Caco-2 (cell line): ENCODE measurements at regions not wholly inside any gene's neighbourhood (a gene's known extent, or its start where the extent isn't known, plus 50 kb on each side); places are given as distances from the start of the nearest gene placed in this dataset.

ENCODE experiments used
- BruUV-seq: library from RNA; stranded (reverse); fragments of 400-500 nt; replicated peaks from 2 replicates; lab custom pipeline; 2021; lab: Mats Ljungman, UMichigan
- CTCF ChIA-PET: fragments of 300-600 bp; sonication (Branson Sonifier 250); formaldehyde crosslinking; loops from one replicate; lab custom pipeline; 2022; ENCODE audit warnings: antibody characterized with exemption; lab: Charles Lee
- POLR2A ChIA-PET: fragments of 300-600 bp; sonication (Branson Sonifier 250); formaldehyde crosslinking; loops from one replicate; lab custom pipeline; 2022; ENCODE audit warnings: antibody characterized with exemption; lab: Charles Lee
- DNase-seq, 2 experiments: peaks; one replicate each; pipeline versions ENCODE4 v3.0.0 to v3.0.0-alpha.2; 2020 to 2022
- H3K27me3 ChIP-seq: replicated peaks from 2 replicates; pipeline ENCODE4 v1.6.0; 2011; ENCODE audit warnings: low read length; ENCODE audit not compliant: control insufficient read depth, insufficient read depth
- H3K36me3 ChIP-seq: 2 replicates; pipeline ENCODE4 v1.5.1; 2011; ENCODE audit warnings: low read length; ENCODE audit not compliant: control insufficient read depth, insufficient read depth
- H3K4me1 ChIP-seq: fragments of 250-450 bp; sonication (Bioruptor Pico); 2 replicates; pipeline ENCODE4 v1.5.1; 2020; ENCODE audit warnings: mild to moderate bottlenecking
- H3K4me3 ChIP-seq: 2 replicates; pipeline ENCODE4 v1.5.1; 2011; ENCODE audit warnings: low read depth, mild to moderate bottlenecking, control low read depth, low read length
- H3K9me3 ChIP-seq: fragments of 250-450 bp; sonication (Bioruptor Pico); 2 replicates; pipeline ENCODE4 v1.5.1; 2020; ENCODE audit warnings: mild to moderate bottlenecking, moderate library complexity
- H3K27ac Mint-ChIP-seq: one replicate; pipeline ENCODE4 v1.8.0; 2022; ENCODE audit warnings: mixed read lengths; ENCODE audit not compliant: unreplicated experiment
- H3K27me3 Mint-ChIP-seq: one replicate; pipeline ENCODE4 v1.8.0; 2022; ENCODE audit warnings: mixed read lengths; ENCODE audit not compliant: insufficient read depth, unreplicated experiment
- H3K36me3 Mint-ChIP-seq: one replicate; pipeline ENCODE4 v1.8.0; 2022; ENCODE audit warnings: mild to moderate bottlenecking, mixed read lengths; ENCODE audit not compliant: insufficient read depth, unreplicated experiment
- H3K4me1 Mint-ChIP-seq: one replicate; pipeline ENCODE4 v1.8.0; 2022; ENCODE audit warnings: low read depth, mixed read lengths; ENCODE audit not compliant: unreplicated experiment
- H3K4me3 Mint-ChIP-seq: one replicate; pipeline ENCODE4 v1.8.0; 2022; ENCODE audit warnings: mild to moderate bottlenecking, moderate library complexity, mixed read lengths; ENCODE audit not compliant: unreplicated experiment
- H3K9me3 Mint-ChIP-seq: one replicate; pipeline ENCODE4 v1.8.0; 2022; ENCODE audit warnings: mixed read lengths; ENCODE audit not compliant: unreplicated experiment
- CTCF ChIP-seq, 2 experiments: fragments of 200-600 bp in 1 of 2; IDR thresholded peaks; 1 replicate in 1 of 2; 2 replicates in 1 of 2; pipeline versions ENCODE4 v1.5.1 to v1.8.0; 2011 to 2022; ENCODE audit warnings: antibody characterized with exemption in 1 of 2, control low read depth in 1 of 2, inconsistent platforms in 1 of 2, low read depth in 1 of 2, low read length in 1 of 2, mild to moderate bottlenecking in 1 of 2, moderate library complexity in 1 of 2; ENCODE audit not compliant: insufficient read depth in 1 of 2, severe bottlenecking in 1 of 2, unreplicated experiment in 1 of 2
- intact Hi-C: fragments of 100-400 bp; cut with micrococcal nuclease; formaldehyde crosslinking; loops from one replicate; pipeline ENCODE4 v1.10.0; 2022; ENCODE audit not compliant: unreplicated experiment

- Mint-ChIP-seq H3K36me3 (no peaks in the 10 kb centered on the region), H3K27ac (no peak overlapping the region), H3K27me3 (peaks cover 2% of the 10 kb centered on the region), H3K9me3 (peaks cover 23% of the 10 kb centered on the region), H3K4me3 (no peak overlapping the region), H3K4me1 (no peaks in the 10 kb centered on the region)
- TF ChIP-seq CTCF (IDR thresholded peaks at IDR 0.05; ENCODE audit: insufficient read depth in 1 of 2, low read depth in 1 of 2, low read length in 1 of 2, severe bottlenecking in 1 of 2, unreplicated experiment in 1 of 2), result no peak
- intact Hi-C loops, result no loop called here
- BruUV-seq, result no TSS peak
- Histone ChIP-seq H3K4me1 (0 out of 2 replicates have a peak, but pooled peaks cover 5% of the 10 kb centered on the region), H3K27me3 (no peaks in the 10 kb centered on the region), H3K36me3 (no peaks in the 10 kb centered on the region), H3K4me3 (no peak overlapping the region), H3K9me3 (no peaks in the 10 kb centered on the region)
- DNase-seq, result no peak
- ChIA-PET CTCF (no interaction called here), POLR2A (no interaction called here)
Measured at GRCh38 chr13:100875392-100876043, 200.9 kb upstream of the TMTC4 start.

- peaks cover 20% of the 10 kb centered on the region for H3K9me3 Mint-ChIP-seq
- POLR2A ChIA-PET, result no interaction called here
- no TSS peak for BruUV-seq
- no peaks in the 10 kb centered on the region for H3K36me3 Mint-ChIP-seq
- CTCF ChIA-PET, result no interaction called here
- peaks cover 4% of the 10 kb centered on the region for H3K27me3 Mint-ChIP-seq
- Histone ChIP-seq H3K9me3 (no peaks in the 10 kb centered on the region), H3K4me1 (0 out of 2 replicates have a peak, but pooled peaks cover 5% of the 10 kb centered on the region), H3K4me3 (no peak overlapping the region), H3K36me3 (no peaks in the 10 kb centered on the region), H3K27me3 (no peaks in the 10 kb centered on the region)
- no peak overlapping the region for H3K4me3 Mint-ChIP-seq
- H3K27ac Mint-ChIP-seq, result no peak overlapping the region
- intact Hi-C loops, result no loop called here
- H3K4me1 Mint-ChIP-seq, result no peaks in the 10 kb centered on the region
- no peak for TF ChIP-seq CTCF (IDR thresholded peaks at IDR 0.05; ENCODE audit: insufficient read depth in 1 of 2, low read depth in 1 of 2, low read length in 1 of 2, severe bottlenecking in 1 of 2, unreplicated experiment in 1 of 2)
- DNase-seq, result no peak
Measured at GRCh38 chr13:100872761-100873160, 198.2 kb upstream of the TMTC4 start.

- no TSS peak for BruUV-seq
- Mint-ChIP-seq H3K27ac (no peak overlapping the region), H3K4me1 (no peaks in the 10 kb centered on the region), H3K27me3 (peaks cover 4% of the 10 kb centered on the region), H3K9me3 (peaks cover 22% of the 10 kb centered on the region), H3K4me3 (no peak overlapping the region), H3K36me3 (no peaks in the 10 kb centered on the region)
- Histone ChIP-seq H3K27me3 (no peaks in the 10 kb centered on the region), H3K4me1 (0 out of 2 replicates have a peak, but pooled peaks cover 5% of the 10 kb centered on the region), H3K9me3 (no peaks in the 10 kb centered on the region), H3K36me3 (no peaks in the 10 kb centered on the region), H3K4me3 (no peak overlapping the region)
- TF ChIP-seq CTCF (IDR thresholded peaks at IDR 0.05; ENCODE audit: insufficient read depth in 1 of 2, low read depth in 1 of 2, low read length in 1 of 2, severe bottlenecking in 1 of 2, unreplicated experiment in 1 of 2), result no peak
- ChIA-PET POLR2A (no interaction called here), CTCF (no interaction called here)
- intact Hi-C loops, result no loop called here
- DNase-seq, result no peak
Measured at GRCh38 chr13:100870898-100871297, 196.3 kb upstream of the TMTC4 start.
